ENCODE measurements at regions not wholly inside any gene's neighbourhood (a gene's known extent, or its start where the extent isn't known, plus 50 kb on each side); places are given as distances from the start of the nearest gene placed in this dataset.

DNA sequence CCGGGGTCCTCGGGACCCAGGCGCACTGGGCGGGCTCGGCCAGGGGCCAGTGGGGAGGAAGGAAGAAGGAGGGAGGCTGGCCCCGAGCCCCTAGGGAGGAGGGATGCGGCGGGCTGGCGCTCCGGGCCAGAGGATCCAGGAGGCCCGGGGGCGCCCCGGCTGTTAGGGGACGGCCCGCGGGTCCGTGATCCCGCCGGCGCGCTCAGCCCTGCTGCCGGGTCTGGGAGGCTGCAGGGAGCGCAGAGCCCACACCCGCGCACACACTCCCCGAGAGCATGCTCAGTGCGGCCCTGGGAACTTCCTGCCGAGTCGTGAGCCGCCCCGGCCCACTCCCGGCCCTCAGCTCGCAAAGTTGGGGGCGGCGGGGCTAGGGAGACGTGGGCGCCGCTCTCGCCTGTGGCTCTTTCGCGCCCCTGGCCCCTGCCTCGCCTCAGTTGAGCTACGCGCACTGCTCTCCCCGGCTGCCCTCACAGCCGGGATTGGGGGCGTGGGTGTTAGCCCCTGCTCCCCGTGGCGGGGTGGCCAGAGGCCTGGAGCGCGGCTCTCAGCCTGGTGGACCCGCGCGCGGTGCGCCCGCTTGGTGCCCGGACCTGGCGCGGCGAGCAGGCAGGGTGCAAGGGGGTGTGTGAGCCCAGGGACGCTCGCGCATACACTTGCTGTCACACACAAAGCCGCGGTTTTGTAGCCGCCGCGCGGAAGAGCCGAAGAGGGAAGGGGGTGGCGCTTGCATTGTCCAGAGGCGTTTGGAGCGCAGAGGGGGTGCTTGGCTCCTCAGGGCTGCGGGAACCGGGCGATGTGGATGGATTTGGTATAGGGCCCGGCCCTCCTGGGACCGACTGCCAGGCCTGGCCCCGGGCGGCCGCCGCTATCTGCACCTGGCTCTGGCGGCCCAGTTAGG lies 132.9 kb upstream of the MGAT5 start (continued):
- TF ChIP-seq, protein P1, sequence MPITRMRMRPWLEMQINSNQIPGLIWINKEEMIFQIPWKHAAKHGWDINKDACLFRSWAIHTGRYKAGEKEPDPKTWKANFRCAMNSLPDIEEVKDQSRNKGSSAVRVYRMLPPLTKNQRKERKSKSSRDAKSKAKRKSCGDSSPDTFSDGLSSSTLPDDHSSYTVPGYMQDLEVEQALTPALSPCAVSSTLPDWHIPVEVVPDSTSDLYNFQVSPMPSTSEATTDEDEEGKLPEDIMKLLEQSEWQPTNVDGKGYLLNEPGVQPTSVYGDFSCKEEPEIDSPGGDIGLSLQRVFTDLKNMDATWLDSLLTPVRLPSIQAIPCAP (CRISPR knock-in tag; IDR thresholded peaks at IDR 0.05; ENCODE audit: borderline replicate concordance), result no peak
- TF ChIP-seq SPI1 (IDR thresholded peaks at IDR 0.05; ENCODE audit: borderline replicate concordance, low read depth, low read length), result no peak
- TF ChIP-seq HIVEP1 (CRISPR knock-in tag; IDR thresholded peaks at IDR 0.05), result no peak
- TF ChIP-seq RBFOX2 (IDR thresholded peaks at IDR 0.05; ENCODE audit: low read depth, low read length), result peak; percentile 72
- 0 out of 2 replicates have a peak, but pooled peaks have one; percentile 16 for TF ChIP-seq ZBTB17 (CRISPR knock-in tag; IDR thresholded peaks at IDR 0.05)
- no peak for TF ChIP-seq ZSCAN32 (CRISPR knock-in tag; IDR thresholded peaks at IDR 0.05)
- TF ChIP-seq IRF2 (CRISPR knock-in tag; IDR thresholded peaks at IDR 0.05), result no peak
- no peak for TF ChIP-seq HLTF (IDR thresholded peaks at IDR 0.05)
- TF ChIP-seq CREM (IDR thresholded peaks at IDR 0.05; ENCODE audit: low read depth), result peak; percentile 7; the same call in 1 of the 2 replicates
- TF ChIP-seq TCF7 (IDR thresholded peaks at IDR 0.05; ENCODE audit: borderline replicate concordance), result no peak
- TF ChIP-seq, protein P2, sequence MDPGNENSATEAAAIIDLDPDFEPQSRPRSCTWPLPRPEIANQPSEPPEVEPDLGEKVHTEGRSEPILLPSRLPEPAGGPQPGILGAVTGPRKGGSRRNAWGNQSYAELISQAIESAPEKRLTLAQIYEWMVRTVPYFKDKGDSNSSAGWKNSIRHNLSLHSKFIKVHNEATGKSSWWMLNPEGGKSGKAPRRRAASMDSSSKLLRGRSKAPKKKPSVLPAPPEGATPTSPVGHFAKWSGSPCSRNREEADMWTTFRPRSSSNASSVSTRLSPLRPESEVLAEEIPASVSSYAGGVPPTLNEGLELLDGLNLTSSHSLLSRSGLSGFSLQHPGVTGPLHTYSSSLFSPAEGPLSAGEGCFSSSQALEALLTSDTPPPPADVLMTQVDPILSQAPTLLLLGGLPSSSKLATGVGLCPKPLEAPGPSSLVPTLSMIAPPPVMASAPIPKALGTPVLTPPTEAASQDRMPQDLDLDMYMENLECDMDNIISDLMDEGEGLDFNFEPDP (CRISPR knock-in tag; IDR thresholded peaks at IDR 0.05), result no peak
- TF ChIP-seq CREB1 (IDR thresholded peaks at IDR 0.05), result no peak
- peak; percentile 43; the same call in 1 of the 2 replicates for TF ChIP-seq CREB1 (CRISPR knock-in tag; IDR thresholded peaks at IDR 0.05)
- TF ChIP-seq CXXC5 (CRISPR knock-in tag; IDR thresholded peaks at IDR 0.05), result no peak
- TF ChIP-seq ZNF143 (CRISPR knock-in tag; IDR thresholded peaks at IDR 0.05), result no peak
- no peak for TF ChIP-seq ZNF212 (CRISPR knock-in tag; IDR thresholded peaks at IDR 0.05)
- peak; percentile 43; the same call in 1 of the 2 replicates for TF ChIP-seq PHF8 (IDR thresholded peaks at IDR 0.05; ENCODE audit: borderline replicate concordance, low read length)
- no peak for TF ChIP-seq E2F3 (CRISPR knock-in tag; IDR thresholded peaks at IDR 0.05)
- no peak for TF ChIP-seq FOXA3 (CRISPR knock-in tag; conservative IDR thresholded peaks at IDR 0.05 in 1 of 2, IDR thresholded peaks at IDR 0.05 in 1 of 2)
- TF ChIP-seq, protein P3, sequence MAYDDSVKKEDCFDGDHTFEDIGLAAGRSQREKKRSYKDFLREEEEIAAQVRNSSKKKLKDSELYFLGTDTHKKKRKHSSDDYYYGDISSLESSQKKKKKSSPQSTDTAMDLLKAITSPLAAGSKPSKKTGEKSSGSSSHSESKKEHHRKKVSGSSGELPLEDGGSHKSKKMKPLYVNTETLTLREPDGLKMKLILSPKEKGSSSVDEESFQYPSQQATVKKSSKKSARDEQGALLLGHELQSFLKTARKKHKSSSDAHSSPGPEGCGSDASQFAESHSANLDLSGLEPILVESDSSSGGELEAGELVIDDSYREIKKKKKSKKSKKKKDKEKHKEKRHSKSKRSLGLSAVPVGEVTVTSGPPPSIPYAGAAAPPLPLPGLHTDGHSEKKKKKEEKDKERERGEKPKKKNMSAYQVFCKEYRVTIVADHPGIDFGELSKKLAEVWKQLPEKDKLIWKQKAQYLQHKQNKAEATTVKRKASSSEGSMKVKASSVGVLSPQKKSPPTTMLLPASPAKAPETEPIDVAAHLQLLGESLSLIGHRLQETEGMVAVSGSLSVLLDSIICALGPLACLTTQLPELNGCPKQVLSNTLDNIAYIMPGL (CRISPR knock-in tag; IDR thresholded peaks at IDR 0.05), result no peak
- TF ChIP-seq, protein P4, sequence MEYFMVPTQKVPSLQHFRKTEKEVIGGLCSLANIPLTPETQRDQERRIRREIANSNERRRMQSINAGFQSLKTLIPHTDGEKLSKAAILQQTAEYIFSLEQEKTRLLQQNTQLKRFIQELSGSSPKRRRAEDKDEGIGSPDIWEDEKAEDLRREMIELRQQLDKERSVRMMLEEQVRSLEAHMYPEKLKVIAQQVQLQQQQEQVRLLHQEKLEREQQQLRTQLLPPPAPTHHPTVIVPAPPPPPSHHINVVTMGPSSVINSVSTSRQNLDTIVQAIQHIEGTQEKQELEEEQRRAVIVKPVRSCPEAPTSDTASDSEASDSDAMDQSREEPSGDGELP (CRISPR knock-in tag; IDR thresholded peaks at IDR 0.05; ENCODE audit: borderline replicate concordance), result peak; percentile 47; the same call in 1 of the 2 replicates
- no peak for TF ChIP-seq MEF2D (tag; conservative IDR thresholded peaks at IDR 0.05; ENCODE audit: low read depth)
- no peak for TF ChIP-seq BRD9 (IDR thresholded peaks at IDR 0.05; ENCODE audit: low read depth, partially characterized antibody)
- TF ChIP-seq NCOA6 (IDR thresholded peaks at IDR 0.05), result no peak
- no peak for TF ChIP-seq SNIP1 (IDR thresholded peaks at IDR 0.05; ENCODE audit: low read depth)
- TF ChIP-seq EGR1 (conservative IDR thresholded peaks at IDR 0.05), result peak; percentile 70
